HEK293 (cell line): ENCODE measurements at regions not wholly inside any gene's neighbourhood (a gene's known extent, or its start where the extent isn't known, plus 50 kb on each side); places are given as distances from the start of the nearest gene placed in this dataset.

ENCODE experiments used
- CTCF ChIP-seq: fragments of 450-650 bp; formaldehyde crosslinking; IDR thresholded peaks from 2 replicates; pipeline ENCODE4 v1.5.1; 2016; ENCODE audit warnings: missing biosample characterization, missing genetic modification characterization
- KLF9 ChIP-seq: fragments of 450-650 bp; formaldehyde crosslinking; IDR thresholded peaks from 2 replicates; pipeline ENCODE4 v1.5.1; 2016; ENCODE audit warnings: missing biosample characterization, missing genetic modification characterization, low read depth
- REST ChIP-seq: fragments of 450-650 bp; formaldehyde crosslinking; IDR thresholded peaks from 2 replicates; pipeline ENCODE4 v1.5.1; 2016; ENCODE audit warnings: missing biosample characterization, missing genetic modification characterization
- SALL2 ChIP-seq: fragments of 450-650 bp; formaldehyde crosslinking; IDR thresholded peaks from 2 replicates; pipeline ENCODE4 v1.5.0; 2017; ENCODE audit warnings: missing biosample characterization, mild to moderate bottlenecking, missing genetic modification characterization, borderline replicate concordance
- SETDB1 ChIP-seq: IDR thresholded peaks from one replicate; pipeline ENCODE4 v1.6.1; 2017; ENCODE audit warnings: mild to moderate bottlenecking, low read length, moderate library complexity, mixed read lengths; ENCODE audit not compliant: insufficient read length
- TCF7L2 ChIP-seq: IDR thresholded peaks from 2 replicates; pipeline ENCODE4 v1.6.1; 2011; ENCODE audit warnings: low read depth, mild to moderate bottlenecking, inconsistent platforms, low read length, moderate library complexity, borderline replicate concordance
- ZBTB1 ChIP-seq: fragments of 450-650 bp; formaldehyde crosslinking; IDR thresholded peaks from 2 replicates; pipeline ENCODE4 v1.5.1; 2016; ENCODE audit warnings: missing biosample characterization, missing genetic modification characterization
- ZBTB44 ChIP-seq: fragments of 450-650 bp; IDR thresholded peaks from 2 replicates; pipeline ENCODE4 v1.5.1; 2018; ENCODE audit warnings: missing biosample characterization, mild to moderate bottlenecking, missing genetic modification characterization
- ZEB2 ChIP-seq: fragments of 450-650 bp; formaldehyde crosslinking; IDR thresholded peaks from 2 replicates; pipeline ENCODE4 v1.5.1; 2016; ENCODE audit warnings: missing biosample characterization, missing genetic modification characterization
- ZNF184 ChIP-seq: fragments of 450-650 bp; IDR thresholded peaks from 2 replicates; pipeline ENCODE4 v1.5.1; 2018; ENCODE audit warnings: missing biosample characterization, mild to moderate bottlenecking, missing genetic modification characterization
- ZNF354C ChIP-seq: fragments of 450-650 bp; formaldehyde crosslinking; IDR thresholded peaks from 2 replicates; pipeline ENCODE4 v1.5.1; 2016; ENCODE audit warnings: missing biosample characterization, missing genetic modification characterization, low read depth, borderline replicate concordance
- ZNF747 ChIP-seq: fragments of 450-650 bp; formaldehyde crosslinking; IDR thresholded peaks from 2 replicates; pipeline ENCODE4 v1.5.1; 2016; ENCODE audit warnings: missing biosample characterization, missing genetic modification characterization
- TF ChIP-seq, protein P1 (sequence below): fragments of 450-650 bp; formaldehyde crosslinking; IDR thresholded peaks from 2 replicates; pipeline ENCODE4 v1.5.1; 2016; ENCODE audit warnings: missing biosample characterization, missing genetic modification characterization

- TF ChIP-seq ZNF354C (no peak), CTCF (no peak), SETDB1 (no peak), TCF7L2 (no peak), REST (tag by site-specific recombination) (no peak), ZBTB44 (tag by site-specific recombination) (no peak), SALL2 (tag by site-specific recombination) (no peak), ZNF184 (no peak), ZNF747 (tag by site-specific recombination) (no peak), ZBTB1 (tag by site-specific recombination) (no peak), KLF9 (tag by site-specific recombination) (no peak), ZEB2 (no peak)
- TF ChIP-seq, protein P1, sequence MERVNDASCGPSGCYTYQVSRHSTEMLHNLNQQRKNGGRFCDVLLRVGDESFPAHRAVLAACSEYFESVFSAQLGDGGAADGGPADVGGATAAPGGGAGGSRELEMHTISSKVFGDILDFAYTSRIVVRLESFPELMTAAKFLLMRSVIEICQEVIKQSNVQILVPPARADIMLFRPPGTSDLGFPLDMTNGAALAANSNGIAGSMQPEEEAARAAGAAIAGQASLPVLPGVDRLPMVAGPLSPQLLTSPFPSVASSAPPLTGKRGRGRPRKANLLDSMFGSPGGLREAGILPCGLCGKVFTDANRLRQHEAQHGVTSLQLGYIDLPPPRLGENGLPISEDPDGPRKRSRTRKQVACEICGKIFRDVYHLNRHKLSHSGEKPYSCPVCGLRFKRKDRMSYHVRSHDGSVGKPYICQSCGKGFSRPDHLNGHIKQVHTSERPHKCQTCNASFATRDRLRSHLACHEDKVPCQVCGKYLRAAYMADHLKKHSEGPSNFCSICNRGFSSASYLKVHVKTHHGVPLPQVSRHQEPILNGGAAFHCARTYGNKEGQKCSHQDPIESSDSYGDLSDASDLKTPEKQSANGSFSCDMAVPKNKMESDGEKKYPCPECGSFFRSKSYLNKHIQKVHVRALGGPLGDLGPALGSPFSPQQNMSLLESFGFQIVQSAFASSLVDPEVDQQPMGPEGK (tag by site-specific recombination) = no peak
Observed at GRCh38 chr17:30590081-30590733, 113.0 kb downstream of the GOSR1 start.
